WTC11 (cell line): ENCODE measurements at regions not wholly inside any gene's neighbourhood (a gene's known extent, or its start where the extent isn't known, plus 50 kb on each side); places are given as distances from the start of the nearest gene placed in this dataset.

ENCODE experiments used
- ATAC-seq: fragments of 200-7000 bp; cut with Tn5 transposase; 2 replicates; pipeline ENCODE4 v1.10.0; 2021; ENCODE audit warnings: mild to moderate bottlenecking, moderate library complexity
- CTCF ChIA-PET: fragments of 300-600 bp; sonication (Branson Sonifier 250); formaldehyde crosslinking; loops from one replicate; lab custom pipeline; 2021; ENCODE audit warnings: antibody characterized with exemption; lab: Charles Lee
- POLR2A ChIA-PET: fragments of 350-600 bp; sonication (Branson Sonifier 250); formaldehyde crosslinking; loops from one replicate; lab custom pipeline; 2021; ENCODE audit warnings: antibody characterized with exemption; lab: Charles Lee
- DNase-seq: peaks from one replicate; pipeline ENCODE4 v3.0.0; 2021; ENCODE audit warnings: low spot score
- H3K27ac Mint-ChIP-seq: 2 replicates; pipeline ENCODE4 v1.8.0; 2021; ENCODE audit warnings: mixed read lengths
- H3K27me3 Mint-ChIP-seq: 2 replicates; pipeline ENCODE4 v1.8.0; 2021; ENCODE audit warnings: low read depth, mild to moderate bottlenecking, moderate library complexity, mixed read lengths
- H3K36me3 Mint-ChIP-seq: 2 replicates; pipeline ENCODE4 v1.8.0; 2021; ENCODE audit warnings: mixed read lengths
- H3K4me1 Mint-ChIP-seq: 2 replicates; pipeline ENCODE4 v1.8.0; 2022; ENCODE audit warnings: mixed read lengths
- H3K4me3 Mint-ChIP-seq: 2 replicates; pipeline ENCODE4 v1.8.0; 2021; ENCODE audit warnings: mild to moderate bottlenecking, moderate library complexity, mixed read lengths
- H3K9me3 Mint-ChIP-seq: 2 replicates; pipeline ENCODE4 v1.8.0; 2021; ENCODE audit warnings: mixed read lengths
- AFF4 ChIP-seq: sonication (generic); formaldehyde crosslinking; IDR thresholded peaks from 2 replicates; pipeline ENCODE4 v1.8.1; 2023; ENCODE audit warnings: mild to moderate bottlenecking, missing genetic modification reagents, borderline replicate concordance
- ATF2 ChIP-seq: sonication (generic); formaldehyde crosslinking; IDR thresholded peaks from 2 replicates; pipeline ENCODE4 v1.8.1; 2022; ENCODE audit warnings: low read depth, missing genetic modification reagents, borderline replicate concordance
- CBFB ChIP-seq: sonication (generic); formaldehyde crosslinking; IDR thresholded peaks from 2 replicates; pipeline ENCODE4 v1.8.1; 2022; ENCODE audit warnings: mild to moderate bottlenecking, low read depth, missing genetic modification reagents
- CREB1 ChIP-seq: sonication (generic); formaldehyde crosslinking; IDR thresholded peaks from 2 replicates; pipeline ENCODE4 v1.8.0; 2023; ENCODE audit warnings: mild to moderate bottlenecking, missing genetic modification reagents
- CREM ChIP-seq: sonication (generic); formaldehyde crosslinking; IDR thresholded peaks from 2 replicates; pipeline ENCODE4 v1.8.1; 2022; ENCODE audit warnings: mild to moderate bottlenecking, missing genetic modification reagents, moderate library complexity
- CTCF ChIP-seq: fragments of 200-600 bp; IDR thresholded peaks from 2 replicates; pipeline ENCODE4 v1.8.0; 2022; ENCODE audit warnings: antibody characterized with exemption
- GABPB1 ChIP-seq: sonication (generic); formaldehyde crosslinking; IDR thresholded peaks from 2 replicates; pipeline ENCODE4 v1.8.1; 2023; ENCODE audit warnings: mild to moderate bottlenecking, missing genetic modification reagents
- GRHL2 ChIP-seq: fragments of 250-450 bp; sonication (Bioruptor Pico); IDR thresholded peaks from 2 replicates; pipeline ENCODE4 v1.8.0; 2022; ENCODE audit warnings: mild to moderate bottlenecking, moderate library complexity; ENCODE audit not compliant: insufficient replicate concordance, severe bottlenecking
- IRF1 ChIP-seq: sonication (generic); formaldehyde crosslinking; IDR thresholded peaks from 2 replicates; pipeline ENCODE4 v1.8.0; 2023; ENCODE audit warnings: missing genetic modification reagents
- IRF2 ChIP-seq: sonication (generic); formaldehyde crosslinking; IDR thresholded peaks from 2 replicates; pipeline ENCODE4 v1.8.0; 2022; ENCODE audit warnings: low read depth, missing genetic modification reagents, borderline replicate concordance
- MXD4 ChIP-seq: fragments of 250-450 bp; sonication (Bioruptor Pico); IDR thresholded peaks from 2 replicates; pipeline ENCODE4 v1.8.0; 2021; ENCODE audit warnings: mild to moderate bottlenecking, moderate library complexity, borderline replicate concordance
- MYBL2 ChIP-seq: sonication (generic); formaldehyde crosslinking; IDR thresholded peaks from 2 replicates; pipeline ENCODE4 v1.8.1; 2023; ENCODE audit warnings: mild to moderate bottlenecking, moderate library complexity, missing genetic modification reagents
- NFE2L1 ChIP-seq: sonication (generic); formaldehyde crosslinking; IDR thresholded peaks from 2 replicates; pipeline ENCODE4 v1.8.1; 2023; ENCODE audit warnings: missing genetic modification reagents
- NR2C2 ChIP-seq: sonication (generic); formaldehyde crosslinking; IDR thresholded peaks from 2 replicates; pipeline ENCODE4 v1.8.0; 2022; ENCODE audit warnings: mild to moderate bottlenecking, missing genetic modification reagents
- NR3C1 ChIP-seq: sonication (generic); formaldehyde crosslinking; conservative IDR thresholded peaks from 2 replicates; pipeline ENCODE4 v1.8.1; 2023; ENCODE audit warnings: low read depth, mild to moderate bottlenecking, missing genetic modification reagents
- RORB ChIP-seq: fragments of 250-450 bp; sonication (Bioruptor Pico); IDR thresholded peaks from 2 replicates; pipeline ENCODE4 v1.9.0; 2021; ENCODE audit warnings: mild to moderate bottlenecking
- SOX15 ChIP-seq: fragments of 250-450 bp; sonication (Bioruptor Pico); IDR thresholded peaks from 2 replicates; pipeline ENCODE4 v1.9.0; 2021; ENCODE audit warnings: mild to moderate bottlenecking
- STAT6 ChIP-seq: sonication (generic); formaldehyde crosslinking; conservative IDR thresholded peaks from 2 replicates; pipeline ENCODE4 v1.8.1; 2023; ENCODE audit warnings: mild to moderate bottlenecking, low read depth, missing genetic modification reagents, moderate library complexity
- ZBTB43 ChIP-seq: sonication (generic); formaldehyde crosslinking; IDR thresholded peaks from 2 replicates; pipeline ENCODE4 v1.8.1; 2023; ENCODE audit warnings: mild to moderate bottlenecking, missing genetic modification reagents
- ZNF138 ChIP-seq: sonication (generic); formaldehyde crosslinking; conservative IDR thresholded peaks from 2 replicates; pipeline ENCODE4 v1.8.1; 2022; ENCODE audit warnings: mild to moderate bottlenecking, moderate library complexity, missing genetic modification reagents
- ZNF396 ChIP-seq: fragments of 250-450 bp; sonication (Bioruptor Pico); IDR thresholded peaks from 2 replicates; pipeline ENCODE4 v1.8.0; 2021; ENCODE audit warnings: mild to moderate bottlenecking, moderate library complexity, borderline replicate concordance
- ZNF416 ChIP-seq: fragments of 250-450 bp; sonication (Bioruptor Pico); IDR thresholded peaks from 2 replicates; pipeline ENCODE4 v1.9.0; 2021; ENCODE audit warnings: mild to moderate bottlenecking, inconsistent platforms

GRCh38 chr4:23483320-23483960, 406.4 kb downstream of the PPARGC1A start (continued):
- TF ChIP-seq GRHL2 (CRISPR knock-in tag) (no peak), ZNF138 (CRISPR knock-in tag) (no peak), ZNF416 (CRISPR knock-in tag) (no peak), STAT6 (CRISPR knock-in tag) (no peak), CREM (CRISPR knock-in tag) (no peak), SOX15 (CRISPR knock-in tag) (no peak), NR3C1 (CRISPR knock-in tag) (no peak), ATF2 (no peak), CTCF (no peak)

GRCh38 chr4:23481566-23481965, 408.3 kb downstream of the PPARGC1A start:
- H3K9me3 Mint-ChIP-seq = no peaks in the 10 kb centered on the region
- no peaks in the 10 kb centered on the region; the same call in 1 of the 2 replicates for H3K27me3 Mint-ChIP-seq
- H3K27ac Mint-ChIP-seq = no peak overlapping the region
- H3K4me1 Mint-ChIP-seq = peaks cover 17% of the 10 kb centered on the region
- H3K4me3 Mint-ChIP-seq = no peak overlapping the region
- ChIA-PET POLR2A (no interaction called here), CTCF (no interaction called here)
- H3K36me3 Mint-ChIP-seq = no peaks in the 10 kb centered on the region
- ATAC-seq = no peak
- DNase-seq = no peak
- TF ChIP-seq GABPB1 (CRISPR knock-in tag) (no peak), ZNF396 (no peak), CREB1 (CRISPR knock-in tag) (no peak), MYBL2 (CRISPR knock-in tag) (no peak), NFE2L1 (no peak), AFF4 (no peak), IRF1 (CRISPR knock-in tag) (no peak), CREM (CRISPR knock-in tag) (no peak), STAT6 (CRISPR knock-in tag) (no peak), NR2C2 (no peak), MXD4 (CRISPR knock-in tag) (no peak), RORB (CRISPR knock-in tag) (no peak), ZBTB43 (CRISPR knock-in tag) (no peak), CBFB (CRISPR knock-in tag) (no peak), IRF2 (no peak)
